ENCODE measurements at regions not wholly inside any gene's neighbourhood (a gene's known extent, or its start where the extent isn't known, plus 50 kb on each side); places are given as distances from the start of the nearest gene placed in this dataset.

- Mint-ChIP-seq H3K27me3 (peaks cover 4% of the 10 kb centered on the region), H3K4me1 (no peaks in the 10 kb centered on the region), H3K36me3 (no peaks in the 10 kb centered on the region), H3K4me3 (no peak overlapping the region), H3K27ac (no peak overlapping the region), H3K9me3 (peaks cover 0 to 3% (median 0%) of the 10 kb centered on the region in 7 donors)
- no peak overlapping the region for H3K4me3 ChIP-seq (ENCODE audit: low read depth, low read length)
- no peak overlapping the region for H3K27ac ChIP-seq (ENCODE audit: insufficient read depth, low read length, poor library complexity, severe bottlenecking)
- no peaks in the 10 kb centered on the region for H3K4me1 ChIP-seq (ENCODE audit: control insufficient read depth, insufficient read depth, low read length, poor library complexity, severe bottlenecking)
- no peaks in the 10 kb centered on the region for H3K27me3 ChIP-seq (ENCODE audit: control insufficient read depth, insufficient read depth, low read length)
- H3K9me3 ChIP-seq (ENCODE audit: control insufficient read depth in 2 of 2, low read length in 2 of 2), result no peaks in the 10 kb centered on the region
- H3K36me3 ChIP-seq (ENCODE audit: control insufficient read depth, insufficient read depth, low read length), result no peaks in the 10 kb centered on the region
- DNase-seq (no peak), ATAC-seq (ENCODE audit: low read depth in 2 of 2) (no peak)
These were observed 95.2 kb upstream of the CDIN1 start for GRCh38 chr15:36484038-36484778.

GRCh38 chr15:36491912-36492311 is 87.5 kb upstream of the CDIN1 start:
- H3K27me3 Mint-ChIP-seq, result peaks cover 9% of the 10 kb centered on the region
- no peaks in the 10 kb centered on the region for H3K36me3 Mint-ChIP-seq
- no peak overlapping the region for H3K27ac Mint-ChIP-seq
- no peaks in the 10 kb centered on the region for H3K27me3 ChIP-seq (ENCODE audit: control insufficient read depth, insufficient read depth, low read length)
- peaks cover 0 to 2% (median 0%) of the 10 kb centered on the region in 7 donors for H3K9me3 Mint-ChIP-seq
- H3K36me3 ChIP-seq (ENCODE audit: control insufficient read depth, insufficient read depth, low read length), result no peaks in the 10 kb centered on the region
- no peak for DNase-seq
- no peak overlapping the region for H3K4me3 ChIP-seq (ENCODE audit: low read depth, low read length)
- H3K9me3 ChIP-seq (ENCODE audit: control insufficient read depth in 2 of 2, low read length in 2 of 2), result no peaks in the 10 kb centered on the region
- H3K27ac ChIP-seq (ENCODE audit: insufficient read depth, low read length, poor library complexity, severe bottlenecking), result no peak overlapping the region
- H3K4me3 Mint-ChIP-seq, result no peak overlapping the region
- H3K4me1 ChIP-seq (ENCODE audit: control insufficient read depth, insufficient read depth, low read length, poor library complexity, severe bottlenecking), result no peaks in the 10 kb centered on the region
- no peak for ATAC-seq (ENCODE audit: low read depth in 2 of 2)
- H3K4me1 Mint-ChIP-seq, result no peaks in the 10 kb centered on the region

GRCh38 chr15:36495456-36495991 is 83.9 kb upstream of the CDIN1 start:
- no peaks in the 10 kb centered on the region for H3K36me3 ChIP-seq (ENCODE audit: control insufficient read depth, insufficient read depth, low read length)
- no peak overlapping the region for H3K4me3 Mint-ChIP-seq
- ATAC-seq (ENCODE audit: low read depth in 2 of 2), result no peak
- H3K27ac Mint-ChIP-seq, result no peak overlapping the region
- H3K4me1 Mint-ChIP-seq, result no peaks in the 10 kb centered on the region
- no peaks in the 10 kb centered on the region for H3K9me3 ChIP-seq (ENCODE audit: control insufficient read depth in 2 of 2, low read length in 2 of 2)
- H3K4me3 ChIP-seq (ENCODE audit: low read depth, low read length), result no peak overlapping the region
- H3K9me3 Mint-ChIP-seq, result peaks cover 0 to 2% (median 0%) of the 10 kb centered on the region in 7 donors
- no peaks in the 10 kb centered on the region for H3K27me3 ChIP-seq (ENCODE audit: control insufficient read depth, insufficient read depth, low read length)
- H3K4me1 ChIP-seq (ENCODE audit: control insufficient read depth, insufficient read depth, low read length, poor library complexity, severe bottlenecking), result no peaks in the 10 kb centered on the region
- DNase-seq, result no peak
- H3K27ac ChIP-seq (ENCODE audit: insufficient read depth, low read length, poor library complexity, severe bottlenecking), result no peak overlapping the region
- no peaks in the 10 kb centered on the region for H3K36me3 Mint-ChIP-seq
- H3K27me3 Mint-ChIP-seq, result peaks cover 10% of the 10 kb centered on the region

- no peak for ATAC-seq (ENCODE audit: low read depth in 2 of 2)
- peaks cover 3% of the 10 kb centered on the region for H3K27me3 ChIP-seq (ENCODE audit: control insufficient read depth, insufficient read depth, low read length)
- H3K4me3 ChIP-seq (ENCODE audit: low read depth, low read length), result no peak overlapping the region
- H3K27ac ChIP-seq (ENCODE audit: insufficient read depth, low read length, poor library complexity, severe bottlenecking), result no peak overlapping the region
- no peaks in the 10 kb centered on the region for H3K9me3 ChIP-seq (ENCODE audit: control insufficient read depth in 2 of 2, low read length in 2 of 2)
- Mint-ChIP-seq H3K27me3 (peaks cover 8% of the 10 kb centered on the region), H3K27ac (no peak overlapping the region), H3K4me1 (no peaks in the 10 kb centered on the region), H3K9me3 (peaks cover 0 to 2% (median 0%) of the 10 kb centered on the region in 7 donors), H3K36me3 (no peaks in the 10 kb centered on the region), H3K4me3 (no peak overlapping the region)
- no peaks in the 10 kb centered on the region for H3K4me1 ChIP-seq (ENCODE audit: control insufficient read depth, insufficient read depth, low read length, poor library complexity, severe bottlenecking)
- no peaks in the 10 kb centered on the region for H3K36me3 ChIP-seq (ENCODE audit: control insufficient read depth, insufficient read depth, low read length)
- DNase-seq, result no peak
These were observed 81.5 kb upstream of the CDIN1 start for GRCh38 chr15:36497901-36498300.

- Mint-ChIP-seq H3K27ac (no peak overlapping the region), H3K36me3 (no peaks in the 10 kb centered on the region), H3K27me3 (peaks cover 9% of the 10 kb centered on the region), H3K4me1 (no peaks in the 10 kb centered on the region), H3K9me3 (peaks cover 0 to 2% (median 0%) of the 10 kb centered on the region in 7 donors), H3K4me3 (no peak overlapping the region)
- Histone ChIP-seq H3K27me3 (ENCODE audit: control insufficient read depth, insufficient read depth, low read length) (peaks cover 3% of the 10 kb centered on the region), H3K9me3 (ENCODE audit: control insufficient read depth in 2 of 2, low read length in 2 of 2) (no peaks in the 10 kb centered on the region), H3K27ac (ENCODE audit: insufficient read depth, low read length, poor library complexity, severe bottlenecking) (no peak overlapping the region), H3K4me3 (ENCODE audit: low read depth, low read length) (no peak overlapping the region), H3K36me3 (ENCODE audit: control insufficient read depth, insufficient read depth, low read length) (no peaks in the 10 kb centered on the region), H3K4me1 (ENCODE audit: control insufficient read depth, insufficient read depth, low read length, poor library complexity, severe bottlenecking) (no peaks in the 10 kb centered on the region)
- no peak for DNase-seq
- ATAC-seq (ENCODE audit: low read depth in 2 of 2), result no peak
These were observed 81.0 kb upstream of the CDIN1 start for GRCh38 chr15:36498401-36498800.

GRCh38 chr15:36498916-36499315 is 80.5 kb upstream of the CDIN1 start:
- H3K27me3 Mint-ChIP-seq, result peaks cover 9% of the 10 kb centered on the region
- ATAC-seq (ENCODE audit: low read depth in 2 of 2) (no peak), DNase-seq (no peak)
- Histone ChIP-seq H3K27me3 (ENCODE audit: control insufficient read depth, insufficient read depth, low read length) (peaks cover 3% of the 10 kb centered on the region), H3K4me1 (ENCODE audit: control insufficient read depth, insufficient read depth, low read length, poor library complexity, severe bottlenecking) (no peaks in the 10 kb centered on the region), H3K9me3 (ENCODE audit: control insufficient read depth in 2 of 2, low read length in 2 of 2) (no peaks in the 10 kb centered on the region), H3K4me3 (ENCODE audit: low read depth, low read length) (no peak overlapping the region), H3K36me3 (ENCODE audit: control insufficient read depth, insufficient read depth, low read length) (no peaks in the 10 kb centered on the region), H3K27ac (ENCODE audit: insufficient read depth, low read length, poor library complexity, severe bottlenecking) (no peak overlapping the region)
- peaks cover 0 to 2% (median 0%) of the 10 kb centered on the region in 7 donors for H3K9me3 Mint-ChIP-seq
- H3K4me1 Mint-ChIP-seq, result no peaks in the 10 kb centered on the region
- no peaks in the 10 kb centered on the region for H3K36me3 Mint-ChIP-seq
- no peak overlapping the region for H3K27ac Mint-ChIP-seq
- H3K4me3 Mint-ChIP-seq, result no peak overlapping the region

GRCh38 chr15:36499412-36500389 is 79.7 kb upstream of the CDIN1 start:
- Histone ChIP-seq H3K4me1 (ENCODE audit: control insufficient read depth, insufficient read depth, low read length, poor library complexity, severe bottlenecking) (no peaks in the 10 kb centered on the region), H3K36me3 (ENCODE audit: control insufficient read depth, insufficient read depth, low read length) (no peaks in the 10 kb centered on the region), H3K27me3 (ENCODE audit: control insufficient read depth, insufficient read depth, low read length) (peaks cover 3% of the 10 kb centered on the region), H3K4me3 (ENCODE audit: low read depth, low read length) (no peak overlapping the region), H3K27ac (ENCODE audit: insufficient read depth, low read length, poor library complexity, severe bottlenecking) (no peak overlapping the region), H3K9me3 (ENCODE audit: control insufficient read depth in 2 of 2, low read length in 2 of 2) (no peaks in the 10 kb centered on the region)
- Mint-ChIP-seq H3K27me3 (peaks cover 9% of the 10 kb centered on the region), H3K4me1 (no peaks in the 10 kb centered on the region), H3K36me3 (no peaks in the 10 kb centered on the region), H3K27ac (no peak overlapping the region), H3K9me3 (peaks cover 0 to 1% (median 0%) of the 10 kb centered on the region in 7 donors), H3K4me3 (no peak overlapping the region)
- ATAC-seq (ENCODE audit: low read depth in 2 of 2) (no peak), DNase-seq (no peak)

Measured in CD4-positive, CD25-positive, alpha-beta regulatory T cell (primary cell).